ENCODE measurements at regions not wholly inside any gene's neighbourhood (a gene's known extent, or its start where the extent isn't known, plus 50 kb on each side); places are given as distances from the start of the nearest gene placed in this dataset.

- no peak overlapping the region for H3K9ac ChIP-seq (ENCODE audit: insufficient read depth, low read length)
- H3K27me3 ChIP-seq (ENCODE audit: control insufficient read depth, insufficient read depth, low read length): no peaks in the 10 kb centered on the region
- no peak overlapping the region for H3K4me3 ChIP-seq (replicated peaks in 1 of 4; ENCODE audit: control extremely low read depth in 1 of 4, insufficient read depth in 1 of 4, low read depth in 3 of 4, low read length in 4 of 4)
- H3K4me2 ChIP-seq (ENCODE audit: extremely low read depth, insufficient read depth, low read length): no peak overlapping the region
- no peaks in the 10 kb centered on the region for H3K36me3 ChIP-seq (ENCODE audit: control insufficient read depth, insufficient read depth, low read length)
- no peaks in the 10 kb centered on the region for H3K79me2 ChIP-seq (ENCODE audit: control insufficient read depth, insufficient read depth, low read length)
- H3K4me1 ChIP-seq (ENCODE audit: control insufficient read depth, extremely low read depth, insufficient read depth, low read length): no peaks in the 10 kb centered on the region
- no peak for DNase-seq (ENCODE audit: low read depth in 2 of 2)
- TF ChIP-seq EZH2 (IDR thresholded peaks at IDR 0.05; ENCODE audit: low read length, missing control alignments): no peak
- no peak for TF ChIP-seq CTCF (conservative IDR thresholded peaks at IDR 0.05 in 1 of 2, IDR thresholded peaks at IDR 0.05 in 1 of 2; ENCODE audit: low read depth in 1 of 2, low read length in 2 of 2)
- H2AFZ ChIP-seq (ENCODE audit: low read length): no peak overlapping the region
- H3K9me3 ChIP-seq (ENCODE audit: control insufficient read depth, insufficient read depth, low read depth, low read length): no peaks in the 10 kb centered on the region
- H4K20me1 ChIP-seq (ENCODE audit: control insufficient read depth, extremely low read depth, insufficient read depth, low read length): no peaks in the 10 kb centered on the region
- H3K27ac ChIP-seq (ENCODE audit: insufficient read depth, low read length): no peak overlapping the region
These were observed 296.1 kb upstream of the DMAC1 start for GRCh38 chr9:8095672-8096086.

- no peak for DNase-seq (ENCODE audit: low read depth in 2 of 2)
- no peaks in the 10 kb centered on the region for H3K4me1 ChIP-seq (ENCODE audit: control insufficient read depth, extremely low read depth, insufficient read depth, low read length)
- no peak for TF ChIP-seq EZH2 (IDR thresholded peaks at IDR 0.05; ENCODE audit: low read length, missing control alignments)
- TF ChIP-seq CTCF (conservative IDR thresholded peaks at IDR 0.05 in 1 of 2, IDR thresholded peaks at IDR 0.05 in 1 of 2; ENCODE audit: low read depth in 1 of 2, low read length in 2 of 2): no peak
- no peak overlapping the region for H3K9ac ChIP-seq (ENCODE audit: insufficient read depth, low read length)
- H3K9me3 ChIP-seq (ENCODE audit: control insufficient read depth, insufficient read depth, low read depth, low read length): no peaks in the 10 kb centered on the region
- H3K27ac ChIP-seq (ENCODE audit: insufficient read depth, low read length): no peak overlapping the region
- H3K27me3 ChIP-seq (ENCODE audit: control insufficient read depth, insufficient read depth, low read length): no peaks in the 10 kb centered on the region
- no peak overlapping the region for H3K4me3 ChIP-seq (replicated peaks in 1 of 4; ENCODE audit: control extremely low read depth in 1 of 4, insufficient read depth in 1 of 4, low read depth in 3 of 4, low read length in 4 of 4)
- H3K36me3 ChIP-seq (ENCODE audit: control insufficient read depth, insufficient read depth, low read length): no peaks in the 10 kb centered on the region
- H4K20me1 ChIP-seq (ENCODE audit: control insufficient read depth, extremely low read depth, insufficient read depth, low read length): no peaks in the 10 kb centered on the region
- no peak overlapping the region for H2AFZ ChIP-seq (ENCODE audit: low read length)
- no peaks in the 10 kb centered on the region for H3K79me2 ChIP-seq (ENCODE audit: control insufficient read depth, insufficient read depth, low read length)
- H3K4me2 ChIP-seq (ENCODE audit: extremely low read depth, insufficient read depth, low read length): no peak overlapping the region
These were observed 288.9 kb upstream of the DMAC1 start for GRCh38 chr9:8088477-8088876.

GRCh38 chr9:8085986-8086385 lies 286.4 kb upstream of the DMAC1 start:
- Histone ChIP-seq H4K20me1 (ENCODE audit: control insufficient read depth, extremely low read depth, insufficient read depth, low read length) (no peaks in the 10 kb centered on the region), H3K36me3 (ENCODE audit: control insufficient read depth, insufficient read depth, low read length) (no peaks in the 10 kb centered on the region), H3K79me2 (ENCODE audit: control insufficient read depth, insufficient read depth, low read length) (no peaks in the 10 kb centered on the region), H2AFZ (ENCODE audit: low read length) (no peak overlapping the region), H3K9ac (ENCODE audit: insufficient read depth, low read length) (no peak overlapping the region), H3K4me1 (ENCODE audit: control insufficient read depth, extremely low read depth, insufficient read depth, low read length) (no peaks in the 10 kb centered on the region), H3K4me3 (replicated peaks in 1 of 4; ENCODE audit: control extremely low read depth in 1 of 4, insufficient read depth in 1 of 4, low read depth in 3 of 4, low read length in 4 of 4) (no peak overlapping the region), H3K27ac (ENCODE audit: insufficient read depth, low read length) (no peak overlapping the region), H3K9me3 (ENCODE audit: control insufficient read depth, insufficient read depth, low read depth, low read length) (no peaks in the 10 kb centered on the region), H3K4me2 (ENCODE audit: extremely low read depth, insufficient read depth, low read length) (no peak overlapping the region), H3K27me3 (ENCODE audit: control insufficient read depth, insufficient read depth, low read length) (no peaks in the 10 kb centered on the region)
- TF ChIP-seq CTCF (conservative IDR thresholded peaks at IDR 0.05 in 1 of 2, IDR thresholded peaks at IDR 0.05 in 1 of 2; ENCODE audit: low read depth in 1 of 2, low read length in 2 of 2) (no peak), EZH2 (IDR thresholded peaks at IDR 0.05; ENCODE audit: low read length, missing control alignments) (no peak)
- DNase-seq (ENCODE audit: low read depth in 2 of 2): no peak
